NCI-H1694 treated with DMSO at 0.1 percent for 48 hours (cell line): ENCODE measurements at regions not wholly inside any gene's neighbourhood (a gene's known extent, or its start where the extent isn't known, plus 50 kb on each side); places are given as distances from the start of the nearest gene placed in this dataset.
"Not testable (repeated sequence)": the region's sequence is repeated elsewhere in the genome, so short reads cannot be mapped to it uniquely, and the experiment has no call there.

Source experiments
- DNase-seq: peaks from one replicate; lab custom pipeline; 2025; lab: John Stamatoyannopoulos, UW

DNA sequence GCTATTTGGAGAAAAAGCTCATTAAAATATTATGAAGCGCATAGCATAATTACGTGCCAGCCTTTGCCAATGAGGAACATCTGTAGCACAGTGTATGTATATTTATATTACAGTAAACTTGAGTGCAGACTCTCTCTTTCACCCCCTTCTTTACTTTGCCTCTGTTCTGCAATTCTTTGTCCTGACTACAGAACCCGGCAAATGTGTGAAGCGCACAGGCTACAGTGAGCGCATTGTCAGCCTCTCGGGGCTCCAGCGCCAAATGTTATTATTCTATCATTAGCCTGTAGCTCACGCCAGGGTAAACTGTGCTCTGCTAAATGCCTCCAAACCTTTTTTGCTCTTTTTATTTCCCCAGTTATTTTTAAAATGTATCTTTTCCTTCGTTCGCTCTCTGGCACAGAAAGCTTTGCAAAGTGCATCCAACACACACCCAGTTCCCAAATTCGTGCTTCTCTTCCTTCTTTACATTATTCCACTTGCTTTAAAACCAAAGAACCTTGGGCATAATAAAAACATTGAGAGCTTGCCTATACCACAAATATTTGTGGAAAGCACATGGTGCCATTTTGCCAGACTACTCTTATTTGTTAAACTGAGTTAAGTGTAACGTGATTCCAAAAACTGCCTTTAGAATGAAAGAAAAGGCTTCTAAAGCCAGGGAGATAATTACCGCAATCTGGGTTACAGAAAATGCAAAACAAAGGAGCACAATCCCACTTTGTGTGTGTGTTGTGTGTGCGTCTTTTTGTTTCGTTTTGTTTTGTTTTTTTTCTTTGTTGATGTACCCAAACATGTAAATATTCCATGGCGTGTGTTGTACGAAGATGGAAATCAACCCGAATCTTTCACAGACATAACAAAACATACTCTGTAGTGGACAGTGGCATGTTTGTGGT lies 164.1 kb upstream of the MPDZ start:
- DNase-seq, result peak; percentile 75

DNA sequence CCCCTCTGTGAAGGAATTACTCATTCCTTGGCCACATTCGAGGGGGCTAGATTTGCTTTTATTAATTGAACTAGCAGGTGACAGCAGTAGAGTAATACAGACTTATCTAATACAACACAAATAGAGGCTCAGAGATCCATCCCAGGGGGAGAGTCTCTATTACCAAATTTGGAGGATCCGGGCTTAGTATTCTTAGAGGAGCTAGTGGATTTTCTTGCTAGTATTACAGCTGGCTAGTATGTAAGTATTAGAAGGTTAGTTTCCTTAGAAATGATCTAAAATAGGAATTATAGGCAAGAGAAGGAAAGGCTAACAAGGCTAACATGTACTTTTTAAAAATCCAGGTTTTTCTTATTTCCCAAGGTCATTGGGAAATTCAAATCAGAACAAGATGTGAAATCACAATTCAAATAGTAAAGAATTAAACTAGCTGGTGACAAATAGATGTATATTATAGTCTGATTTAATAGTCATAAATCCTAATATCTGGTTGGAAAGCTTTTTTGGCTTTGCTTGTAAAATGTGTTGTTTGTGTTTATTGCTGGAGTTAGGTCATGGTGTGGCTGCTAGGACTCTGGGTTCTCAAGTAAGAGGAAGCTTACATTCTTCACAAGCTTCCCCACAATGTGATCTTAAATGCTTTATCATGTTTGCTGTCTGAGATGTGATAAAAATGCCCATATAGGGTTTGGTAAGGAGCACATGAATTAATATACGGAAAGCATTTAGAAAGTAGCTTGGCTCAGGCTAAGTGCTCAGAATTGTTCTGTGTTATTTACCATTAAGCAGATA lies 160.4 kb upstream of the MPDZ start:
- DNase-seq, result no peak

GRCh38 chr9:13437866-13438265 lies 158.4 kb upstream of the MPDZ start:
- no peak for DNase-seq

DNA sequence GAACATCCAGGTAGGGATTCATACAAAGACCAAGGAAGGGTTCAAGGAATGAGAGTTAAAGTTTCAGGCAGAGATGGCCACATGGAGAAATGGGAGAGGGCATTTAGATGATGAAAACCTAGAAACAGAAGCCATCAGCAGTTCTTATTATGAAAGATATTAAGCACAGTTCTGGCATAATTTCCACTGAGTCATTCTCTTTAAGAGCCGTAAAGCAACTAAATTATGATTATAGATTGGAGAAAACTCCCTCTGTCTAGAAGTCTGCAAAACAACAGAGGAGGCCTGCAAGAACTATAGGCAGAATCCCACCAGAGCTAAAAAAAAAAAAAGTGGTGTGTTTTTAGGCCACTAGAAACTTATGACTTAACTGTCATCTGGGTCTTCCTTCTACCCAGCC lies 157.1 kb upstream of the MPDZ start:
- DNase-seq, result no peak

GRCh38 chr9:13433453-13433852 lies 154.0 kb upstream of the MPDZ start:
- not testable (repeated sequence) for DNase-seq

- no peak for DNase-seq
Measured at GRCh38 chr9:13432904-13433303, 153.4 kb upstream of the MPDZ start.

- no peak for DNase-seq
Measured at GRCh38 chr9:13431692-13432091, 152.2 kb upstream of the MPDZ start.

- DNase-seq, result peak; percentile 60
Measured at GRCh38 chr9:13431222-13431536, 151.7 kb upstream of the MPDZ start.

DNA sequence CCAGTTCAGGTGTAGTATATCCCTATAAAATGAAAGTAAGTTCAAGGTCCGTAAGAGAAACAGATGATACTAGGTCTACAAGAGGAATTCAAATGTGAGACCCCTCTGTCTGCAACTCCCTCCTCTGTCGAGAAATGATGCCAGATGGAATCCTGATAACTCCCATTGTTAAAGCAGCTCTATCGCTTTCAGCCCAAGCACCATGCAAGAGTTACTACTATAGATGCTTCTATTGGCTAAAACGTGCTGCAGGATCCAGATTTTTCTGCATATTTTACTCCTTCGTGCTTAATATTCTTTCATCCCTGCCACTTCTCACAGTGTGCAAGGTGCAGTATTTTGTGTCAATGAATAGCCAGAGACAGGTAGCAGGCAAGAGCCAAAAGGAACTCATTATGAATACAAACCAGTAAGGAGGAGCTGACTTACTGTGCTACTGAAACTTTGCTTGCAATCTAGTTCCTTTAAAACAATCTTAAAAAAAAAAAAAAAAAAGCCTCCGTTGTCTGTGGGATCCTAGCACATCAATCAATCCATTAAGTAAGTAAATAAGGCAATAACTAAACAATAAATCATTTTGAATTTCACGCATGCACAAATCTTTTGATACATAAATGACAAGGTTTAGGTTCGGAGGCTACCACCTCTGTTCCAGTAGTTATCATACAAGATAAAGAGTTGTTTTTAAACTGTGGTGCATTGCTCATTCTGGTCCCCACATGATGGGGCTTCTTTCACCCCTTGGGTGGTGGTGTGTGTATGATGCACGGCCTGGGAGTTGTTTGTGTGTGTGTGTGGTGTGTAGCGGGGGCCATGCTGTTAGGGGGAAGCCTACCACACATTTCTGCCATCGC lies 151.1 kb upstream of the MPDZ start:
- peak; percentile 79 for DNase-seq

GRCh38 chr9:13429301-13430190 lies 150.1 kb upstream of the MPDZ start:
- peak; percentile 88 for DNase-seq

DNA sequence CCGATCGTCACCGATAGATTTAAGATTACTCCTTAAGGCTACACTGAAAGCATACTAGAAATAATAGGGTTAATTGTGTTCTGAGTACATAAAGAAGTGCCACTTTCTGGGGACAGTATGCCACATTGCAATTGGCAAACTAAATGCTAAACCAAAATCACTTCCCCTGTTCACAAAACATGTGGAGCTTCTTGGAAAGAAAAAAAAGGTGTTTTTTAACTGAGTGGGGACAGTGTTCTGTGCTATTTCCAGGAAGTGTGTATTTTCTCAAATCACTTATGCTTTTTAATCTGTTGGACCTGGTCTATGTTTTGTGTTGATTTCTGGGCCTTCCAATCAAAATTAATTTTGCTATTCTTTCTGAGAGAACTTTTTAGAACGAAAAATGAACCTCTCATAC lies 149.3 kb upstream of the MPDZ start:
- peak; percentile 61 for DNase-seq

DNA sequence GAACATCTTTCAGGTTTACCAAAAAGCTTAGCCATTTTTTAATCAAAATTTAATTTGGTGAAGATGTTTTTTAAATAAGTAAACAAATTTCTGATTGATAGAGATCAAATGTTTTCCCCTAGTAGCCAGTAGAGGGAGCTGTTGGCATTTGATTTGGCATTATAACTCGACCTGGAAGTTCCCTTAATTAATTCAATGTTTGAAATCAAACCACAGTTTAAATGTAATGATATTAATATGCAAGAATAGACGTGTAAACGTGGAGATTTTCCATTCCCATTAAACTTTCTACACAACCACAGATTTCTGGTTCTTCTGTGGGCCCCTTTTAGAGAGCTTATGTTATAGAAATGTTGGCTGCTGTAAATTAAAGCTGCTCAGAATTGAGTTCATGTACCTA lies 148.1 kb upstream of the MPDZ start:
- peak; percentile 81 for DNase-seq

GRCh38 chr9:13426606-13427005 lies 147.1 kb upstream of the MPDZ start:
- no peak for DNase-seq

- DNase-seq, result no peak
Measured at GRCh38 chr9:13424872-13425271, 145.4 kb upstream of the MPDZ start.

DNA sequence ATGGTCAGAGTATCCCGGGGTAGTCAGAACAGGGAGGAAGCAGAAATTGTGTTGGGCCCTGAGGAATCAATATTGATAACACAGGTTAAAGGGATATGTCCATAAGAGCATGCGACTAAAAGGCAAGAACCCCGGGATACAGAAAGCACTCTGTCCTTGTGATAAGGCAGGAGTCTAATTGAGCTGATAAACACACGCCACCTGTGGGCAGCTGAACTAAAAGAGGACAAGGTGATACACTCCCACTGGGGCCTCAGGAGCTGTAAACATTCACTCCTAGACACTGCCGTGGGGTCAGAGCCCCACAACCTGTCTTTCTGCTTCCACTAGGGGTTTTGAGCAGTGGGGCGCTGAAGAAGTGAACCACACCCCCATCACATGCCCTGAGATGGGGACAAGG lies 144.7 kb upstream of the MPDZ start:
- DNase-seq, result no peak

- no peak for DNase-seq
Measured at GRCh38 chr9:13414349-13414748, 134.9 kb upstream of the MPDZ start.

- no peak for DNase-seq
Measured at GRCh38 chr9:13412331-13412730, 132.8 kb upstream of the MPDZ start.

DNA sequence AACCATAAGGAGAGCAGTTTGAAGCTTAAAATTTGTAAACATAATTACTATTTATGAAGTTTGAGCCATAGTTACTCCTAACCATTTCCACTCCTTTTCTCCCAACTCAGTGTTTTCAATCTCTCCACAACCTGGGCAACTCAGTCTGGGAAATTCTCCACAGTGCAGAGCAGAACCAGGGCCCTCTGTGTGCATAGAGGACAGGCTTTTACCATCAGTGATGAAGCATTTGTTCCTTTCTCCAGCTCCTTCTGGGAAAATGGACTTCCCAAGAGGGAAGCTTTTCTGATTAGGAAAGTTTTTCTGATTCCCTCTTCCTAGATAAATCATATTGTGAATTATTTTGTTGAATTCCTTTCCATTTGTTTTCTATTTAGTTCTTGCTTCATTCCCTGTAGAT lies 132.3 kb upstream of the MPDZ start:
- no peak for DNase-seq

DNA sequence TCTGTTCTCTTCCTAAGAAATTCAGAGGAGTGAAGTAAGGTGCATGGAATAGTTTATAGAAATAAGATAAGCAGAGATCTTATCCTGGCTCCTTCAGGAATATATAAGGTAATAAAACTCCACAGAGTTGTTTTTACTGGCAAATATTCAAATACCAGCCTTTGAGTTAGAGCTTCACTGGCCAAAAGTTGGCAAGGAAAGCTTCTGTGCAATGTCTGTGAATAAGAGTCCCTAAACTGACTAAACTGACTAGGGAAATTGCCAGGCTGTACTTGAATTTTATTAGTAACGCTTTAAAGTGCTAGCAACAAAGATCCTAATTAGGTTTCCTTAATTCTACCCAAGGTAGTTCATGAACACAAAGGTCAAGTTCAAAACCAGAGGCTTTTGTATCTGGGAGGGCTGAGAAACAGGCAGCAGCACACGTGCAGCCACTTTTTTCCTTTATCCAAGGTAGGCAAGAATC lies 131.1 kb upstream of the MPDZ start:
- DNase-seq, result no peak

GRCh38 chr9:13397661-13398060 lies 118.2 kb upstream of the MPDZ start:
- no peak for DNase-seq

DNA sequence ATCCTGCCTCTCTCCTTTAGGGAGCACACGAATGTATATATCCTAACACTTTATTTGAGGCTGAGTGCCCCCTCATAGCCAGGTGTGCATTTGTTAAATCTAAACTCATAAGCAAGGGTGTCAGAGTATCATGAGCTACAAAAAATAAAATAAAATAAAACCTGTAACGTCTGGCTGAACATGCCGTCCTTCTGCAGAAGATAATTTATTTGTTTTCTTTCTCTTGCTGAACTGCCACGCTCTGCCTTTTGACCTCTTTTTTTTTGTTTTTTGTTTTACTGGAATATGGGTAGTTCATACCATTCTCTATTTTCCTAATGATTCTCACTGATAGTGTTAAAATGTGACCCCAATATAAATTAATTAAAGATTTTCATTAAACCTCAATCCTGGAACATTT lies 117.7 kb upstream of the MPDZ start:
- DNase-seq, result no peak
